Ishikawa (cell line): ENCODE measurements at regions not wholly inside any gene's neighbourhood (a gene's known extent, or its start where the extent isn't known, plus 50 kb on each side); places are given as distances from the start of the nearest gene placed in this dataset.

ENCODE experiments used
- CEBPB ChIP-seq: IDR thresholded peaks from 2 replicates; pipeline ENCODE4 v1.6.1; 2012
- CREB1 ChIP-seq: IDR thresholded peaks from 2 replicates; pipeline ENCODE4 v1.6.1; 2012; ENCODE audit warnings: low read depth
- EGR1 ChIP-seq: IDR thresholded peaks from 2 replicates; pipeline ENCODE4 v1.6.1; 2012
- EP300 ChIP-seq: IDR thresholded peaks from 2 replicates; pipeline ENCODE4 v1.6.1; 2012; ENCODE audit warnings: borderline replicate concordance
- FOXM1 ChIP-seq: IDR thresholded peaks from 2 replicates; pipeline ENCODE4 v1.6.1; 2012; ENCODE audit warnings: low read depth, borderline replicate concordance
- NFIC ChIP-seq: IDR thresholded peaks from 2 replicates; pipeline ENCODE4 v1.6.1; 2012
- RAD21 ChIP-seq: IDR thresholded peaks from 2 replicates; pipeline ENCODE4 v1.6.1; 2012; ENCODE audit warnings: low read depth
- TAF1 ChIP-seq: IDR thresholded peaks from 2 replicates; pipeline ENCODE4 v1.6.1; 2012; ENCODE audit warnings: low read depth, mild to moderate bottlenecking
- TCF12 ChIP-seq: IDR thresholded peaks from 2 replicates; pipeline ENCODE4 v1.6.1; 2012; ENCODE audit warnings: low read depth
- TEAD4 ChIP-seq: IDR thresholded peaks from 2 replicates; pipeline ENCODE4 v1.6.1; 2012
- YY1 ChIP-seq: IDR thresholded peaks from 2 replicates; pipeline ENCODE4 v1.6.1; 2012; ENCODE audit warnings: low read depth
- ZBTB7A ChIP-seq: IDR thresholded peaks from 2 replicates; pipeline ENCODE4 v1.6.1; 2012; ENCODE audit warnings: low read depth
- TF ChIP-seq, protein P1 (sequence below): IDR thresholded peaks from 2 replicates; pipeline ENCODE4 v1.6.1; 2012; ENCODE audit warnings: low read depth, mild to moderate bottlenecking
- TF ChIP-seq, protein P2 (sequence below): IDR thresholded peaks from 2 replicates; pipeline ENCODE4 v1.6.1; 2012
- TF ChIP-seq, protein P3 (sequence below): IDR thresholded peaks from 2 replicates; pipeline ENCODE4 v1.6.1; 2012

DNA sequence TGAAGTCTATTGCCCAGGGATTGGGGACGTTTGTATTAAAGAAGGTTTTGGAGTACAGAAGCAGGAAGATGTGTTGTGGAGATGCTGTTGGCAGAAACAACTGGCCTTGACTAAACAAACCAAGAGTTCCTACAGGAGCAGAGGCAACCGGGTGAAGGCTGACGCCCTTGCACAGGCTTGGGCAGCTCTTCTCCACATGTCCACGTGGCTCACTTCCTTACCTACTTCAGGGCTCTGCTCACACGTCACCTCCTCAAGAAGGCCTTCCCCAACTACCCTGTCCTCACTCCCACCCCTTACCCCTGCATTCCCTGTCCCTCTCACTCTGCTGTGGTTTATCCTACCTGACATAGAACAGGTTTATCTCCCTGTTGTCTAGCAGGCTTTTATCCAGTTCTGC is 59.9 kb upstream of the JAZF1 start:
- no peak for TF ChIP-seq ZBTB7A
- no peak for TF ChIP-seq CEBPB
- no peak for TF ChIP-seq TCF12
- TF ChIP-seq TAF1, result no peak

DNA sequence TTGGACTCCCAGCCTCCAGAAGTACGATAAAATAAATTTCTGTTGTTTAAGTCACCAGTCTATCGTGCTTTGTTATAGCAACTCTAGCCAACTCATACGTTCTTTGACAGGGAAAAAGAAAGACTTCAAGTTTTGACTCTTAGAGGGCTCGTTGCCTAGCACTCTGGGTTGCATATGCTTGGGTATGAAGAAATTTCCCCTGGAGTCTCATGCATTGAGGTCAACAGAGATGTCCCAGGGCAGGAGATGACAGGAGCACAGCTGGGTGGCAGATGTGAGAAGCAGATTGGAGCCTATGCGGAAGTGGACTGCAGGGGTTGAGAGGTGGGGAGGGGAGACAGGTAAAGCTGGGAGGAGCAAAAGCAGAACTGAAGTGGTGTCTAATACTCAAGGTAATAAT is 63.3 kb upstream of the JAZF1 start:
- no peak for TF ChIP-seq CEBPB
- TF ChIP-seq, protein P1, sequence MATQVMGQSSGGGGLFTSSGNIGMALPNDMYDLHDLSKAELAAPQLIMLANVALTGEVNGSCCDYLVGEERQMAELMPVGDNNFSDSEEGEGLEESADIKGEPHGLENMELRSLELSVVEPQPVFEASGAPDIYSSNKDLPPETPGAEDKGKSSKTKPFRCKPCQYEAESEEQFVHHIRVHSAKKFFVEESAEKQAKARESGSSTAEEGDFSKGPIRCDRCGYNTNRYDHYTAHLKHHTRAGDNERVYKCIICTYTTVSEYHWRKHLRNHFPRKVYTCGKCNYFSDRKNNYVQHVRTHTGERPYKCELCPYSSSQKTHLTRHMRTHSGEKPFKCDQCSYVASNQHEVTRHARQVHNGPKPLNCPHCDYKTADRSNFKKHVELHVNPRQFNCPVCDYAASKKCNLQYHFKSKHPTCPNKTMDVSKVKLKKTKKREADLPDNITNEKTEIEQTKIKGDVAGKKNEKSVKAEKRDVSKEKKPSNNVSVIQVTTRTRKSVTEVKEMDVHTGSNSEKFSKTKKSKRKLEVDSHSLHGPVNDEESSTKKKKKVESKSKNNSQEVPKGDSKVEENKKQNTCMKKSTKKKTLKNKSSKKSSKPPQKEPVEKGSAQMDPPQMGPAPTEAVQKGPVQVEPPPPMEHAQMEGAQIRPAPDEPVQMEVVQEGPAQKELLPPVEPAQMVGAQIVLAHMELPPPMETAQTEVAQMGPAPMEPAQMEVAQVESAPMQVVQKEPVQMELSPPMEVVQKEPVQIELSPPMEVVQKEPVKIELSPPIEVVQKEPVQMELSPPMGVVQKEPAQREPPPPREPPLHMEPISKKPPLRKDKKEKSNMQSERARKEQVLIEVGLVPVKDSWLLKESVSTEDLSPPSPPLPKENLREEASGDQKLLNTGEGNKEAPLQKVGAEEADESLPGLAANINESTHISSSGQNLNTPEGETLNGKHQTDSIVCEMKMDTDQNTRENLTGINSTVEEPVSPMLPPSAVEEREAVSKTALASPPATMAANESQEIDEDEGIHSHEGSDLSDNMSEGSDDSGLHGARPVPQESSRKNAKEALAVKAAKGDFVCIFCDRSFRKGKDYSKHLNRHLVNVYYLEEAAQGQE, result no peak
- no peak for TF ChIP-seq YY1
- TF ChIP-seq EP300, result no peak
- TF ChIP-seq TCF12, result no peak
- no peak for TF ChIP-seq NFIC
- no peak for TF ChIP-seq RAD21
- TF ChIP-seq FOXM1, result no peak
- TF ChIP-seq, protein P2, sequence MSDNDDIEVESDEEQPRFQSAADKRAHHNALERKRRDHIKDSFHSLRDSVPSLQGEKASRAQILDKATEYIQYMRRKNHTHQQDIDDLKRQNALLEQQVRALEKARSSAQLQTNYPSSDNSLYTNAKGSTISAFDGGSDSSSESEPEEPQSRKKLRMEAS, result no peak
- no peak for TF ChIP-seq EGR1
- no peak for TF ChIP-seq CREB1
- TF ChIP-seq, protein P3, sequence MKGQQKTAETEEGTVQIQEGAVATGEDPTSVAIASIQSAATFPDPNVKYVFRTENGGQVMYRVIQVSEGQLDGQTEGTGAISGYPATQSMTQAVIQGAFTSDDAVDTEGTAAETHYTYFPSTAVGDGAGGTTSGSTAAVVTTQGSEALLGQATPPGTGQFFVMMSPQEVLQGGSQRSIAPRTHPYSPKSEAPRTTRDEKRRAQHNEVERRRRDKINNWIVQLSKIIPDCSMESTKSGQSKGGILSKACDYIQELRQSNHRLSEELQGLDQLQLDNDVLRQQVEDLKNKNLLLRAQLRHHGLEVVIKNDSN, result no peak
- no peak for TF ChIP-seq TEAD4

DNA sequence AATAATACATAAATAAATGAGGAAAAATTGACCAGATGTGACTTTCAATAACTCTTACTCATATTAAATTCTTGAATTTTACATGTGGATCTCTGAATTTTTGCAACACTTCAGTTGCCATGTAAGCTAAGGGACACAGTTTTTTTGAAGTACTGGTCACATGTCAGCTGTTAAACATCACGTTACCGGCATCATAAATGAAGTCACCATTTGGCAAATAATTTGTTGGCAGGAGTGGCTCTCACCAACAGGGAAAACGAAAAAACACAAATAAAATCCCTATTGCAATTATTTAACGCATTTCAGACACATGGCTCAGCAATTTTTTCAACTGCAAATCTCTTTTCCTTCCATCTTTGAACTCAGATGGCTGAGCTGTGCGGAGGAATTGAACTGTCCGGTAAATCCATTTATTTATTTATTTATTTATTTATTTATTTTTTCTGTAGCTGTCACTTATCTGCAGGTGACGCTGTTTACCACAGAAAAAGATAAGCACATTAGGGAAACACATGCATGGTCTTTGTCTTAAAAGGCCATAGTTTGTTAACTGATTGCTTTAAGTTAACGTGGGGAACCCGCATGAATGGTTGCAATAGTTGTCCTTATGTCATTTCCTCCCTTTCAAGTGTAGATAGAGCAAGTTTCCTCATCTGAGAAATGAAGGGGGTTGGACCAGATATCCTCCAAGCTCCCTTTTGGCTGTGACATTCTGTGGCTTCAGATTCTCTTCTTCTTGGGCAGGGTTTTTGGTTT is 64.7 kb upstream of the JAZF1 start:
- TF ChIP-seq EGR1 (no peak), YY1 (no peak), NFIC (no peak), ZBTB7A (no peak), FOXM1 (no peak), TEAD4 (no peak), CREB1 (no peak), TAF1 (no peak), TCF12 (no peak), RAD21 (no peak), EP300 (no peak), CEBPB (no peak)
- TF ChIP-seq, protein P3, result no peak
- TF ChIP-seq, protein P1, result no peak
- TF ChIP-seq, protein P2, result no peak

DNA sequence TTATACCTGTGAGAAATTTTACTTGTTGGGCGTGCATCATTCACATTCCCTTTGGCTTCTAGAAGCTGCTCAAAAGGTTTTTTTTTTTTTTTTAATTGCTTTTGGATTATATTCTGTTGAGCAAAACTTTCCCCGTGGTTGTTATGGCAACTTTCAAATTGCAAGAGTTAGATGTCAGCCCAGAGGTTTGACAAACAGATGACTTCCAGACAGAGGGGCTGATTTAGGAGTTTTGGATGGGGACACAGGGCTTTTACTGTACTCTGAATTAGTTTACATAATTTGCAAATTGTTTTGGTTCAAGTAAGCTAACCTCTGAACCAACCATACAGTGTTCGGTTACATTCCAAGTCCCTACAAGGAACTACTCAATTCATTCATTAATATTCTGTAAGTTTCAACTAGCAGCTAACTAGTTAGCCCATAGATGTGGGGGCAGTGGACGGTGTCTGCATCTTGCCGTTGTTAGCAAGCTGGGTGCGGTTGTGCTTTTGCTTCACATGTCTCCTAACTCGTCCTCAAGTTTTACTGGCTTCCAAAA is 66.4 kb upstream of the JAZF1 start:
- TF ChIP-seq TAF1 (no peak), NFIC (no peak), YY1 (no peak), TCF12 (no peak), TEAD4 (no peak), ZBTB7A (no peak)
- TF ChIP-seq, protein P1, result no peak
- TF ChIP-seq, protein P3, result no peak
